ENCODE measurements at regions not wholly inside any gene's neighbourhood (a gene's known extent, or its start where the extent isn't known, plus 50 kb on each side); places are given as distances from the start of the nearest gene placed in this dataset.

DNA sequence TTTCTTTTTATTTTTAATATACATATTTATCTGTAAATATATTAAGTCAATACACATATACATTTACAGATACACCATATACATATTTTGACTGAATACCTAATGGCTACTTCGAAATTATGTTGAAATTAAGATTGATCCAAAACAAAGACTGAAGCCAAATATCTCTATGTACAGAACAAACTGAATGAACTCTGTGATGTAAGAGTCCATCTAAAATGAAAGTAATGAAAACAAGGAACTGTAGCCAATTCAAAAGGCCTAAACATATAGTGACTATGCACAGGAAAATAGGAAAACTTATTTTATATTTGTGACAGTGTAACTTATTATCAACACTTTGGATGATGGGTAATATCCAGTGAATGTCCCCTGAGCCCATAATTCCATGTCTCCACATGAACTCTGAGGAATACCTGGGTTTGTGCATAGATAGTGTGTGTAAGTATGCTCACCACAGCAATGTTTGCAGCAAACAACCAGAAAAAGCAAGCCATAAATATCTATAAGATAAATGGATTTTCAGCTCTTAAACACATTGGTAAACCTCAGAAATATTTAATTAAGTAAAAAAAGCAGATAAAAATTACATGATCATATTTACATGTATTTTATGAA, 517.2 kb upstream of the CDH6 start:
- H3K36me3 ChIP-seq (ENCODE audit: insufficient read depth, low read length): no peaks in the 10 kb centered on the region
- H2AFZ ChIP-seq (ENCODE audit: low read depth, low read length): no peak overlapping the region
- TF ChIP-seq, protein P1, sequence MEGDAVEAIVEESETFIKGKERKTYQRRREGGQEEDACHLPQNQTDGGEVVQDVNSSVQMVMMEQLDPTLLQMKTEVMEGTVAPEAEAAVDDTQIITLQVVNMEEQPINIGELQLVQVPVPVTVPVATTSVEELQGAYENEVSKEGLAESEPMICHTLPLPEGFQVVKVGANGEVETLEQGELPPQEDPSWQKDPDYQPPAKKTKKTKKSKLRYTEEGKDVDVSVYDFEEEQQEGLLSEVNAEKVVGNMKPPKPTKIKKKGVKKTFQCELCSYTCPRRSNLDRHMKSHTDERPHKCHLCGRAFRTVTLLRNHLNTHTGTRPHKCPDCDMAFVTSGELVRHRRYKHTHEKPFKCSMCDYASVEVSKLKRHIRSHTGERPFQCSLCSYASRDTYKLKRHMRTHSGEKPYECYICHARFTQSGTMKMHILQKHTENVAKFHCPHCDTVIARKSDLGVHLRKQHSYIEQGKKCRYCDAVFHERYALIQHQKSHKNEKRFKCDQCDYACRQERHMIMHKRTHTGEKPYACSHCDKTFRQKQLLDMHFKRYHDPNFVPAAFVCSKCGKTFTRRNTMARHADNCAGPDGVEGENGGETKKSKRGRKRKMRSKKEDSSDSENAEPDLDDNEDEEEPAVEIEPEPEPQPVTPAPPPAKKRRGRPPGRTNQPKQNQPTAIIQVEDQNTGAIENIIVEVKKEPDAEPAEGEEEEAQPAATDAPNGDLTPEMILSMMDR (IDR thresholded peaks at IDR 0.05; ENCODE audit: borderline replicate concordance, extremely low read depth, low read length, poor library complexity, severe bottlenecking): no peak
- no peak for TF ChIP-seq EZH2 (IDR thresholded peaks at IDR 0.05; ENCODE audit: borderline replicate concordance, low read depth, low read length, severe bottlenecking)
- H4K20me1 ChIP-seq (ENCODE audit: insufficient read depth, low read length): no peaks in the 10 kb centered on the region
- ATAC-seq (ENCODE audit: insufficient read depth, low read depth) (no peak), DNase-seq (no peak)
- H3K79me2 ChIP-seq (ENCODE audit: insufficient read depth, low read length): no peaks in the 10 kb centered on the region
- H3K27ac ChIP-seq (ENCODE audit: low read length): no peak overlapping the region
- no peaks in the 10 kb centered on the region for H3K27me3 ChIP-seq (ENCODE audit: insufficient read depth, low read length, poor library complexity)
- no peak overlapping the region for H3K4me2 ChIP-seq (ENCODE audit: insufficient read depth, low read length)
- no peak overlapping the region for H3K4me3 ChIP-seq (ENCODE audit: low read depth in 1 of 2, low read length in 2 of 2)
- no peaks in the 10 kb centered on the region for H3K4me1 ChIP-seq (ENCODE audit: insufficient read depth, low read length)
- H3K9ac ChIP-seq (ENCODE audit: low read depth, low read length): no peak overlapping the region
- H3K9me3 ChIP-seq (ENCODE audit: insufficient read depth, low read length, severe bottlenecking): peaks cover 8% of the 10 kb centered on the region

DNA sequence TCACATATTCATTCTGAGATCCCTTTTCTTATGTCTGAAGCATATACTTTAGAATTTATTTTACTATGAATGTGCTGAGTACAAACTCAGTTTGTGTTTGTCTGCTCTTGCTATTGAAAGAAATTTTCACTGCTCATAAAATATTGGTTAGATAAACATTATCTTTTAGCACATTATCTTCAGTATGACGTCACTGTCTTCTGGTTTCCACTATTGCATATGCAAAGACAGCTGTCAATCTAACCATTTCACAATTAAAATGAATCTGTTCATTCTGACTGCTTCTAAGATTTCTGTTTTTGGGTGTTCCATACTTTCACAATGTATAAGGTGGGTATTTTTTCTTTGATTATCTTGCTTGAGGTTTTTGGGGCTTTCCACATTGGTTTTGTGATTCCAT, 526.2 kb upstream of the CDH6 start:
- ATAC-seq (ENCODE audit: insufficient read depth, low read depth) (no peak), DNase-seq (no peak)
- no peaks in the 10 kb centered on the region for H3K27me3 ChIP-seq (ENCODE audit: insufficient read depth, low read length, poor library complexity)
- no peaks in the 10 kb centered on the region for H3K4me1 ChIP-seq (ENCODE audit: insufficient read depth, low read length)
- H3K4me3 ChIP-seq (ENCODE audit: low read depth in 1 of 2, low read length in 2 of 2): no peak overlapping the region
- H4K20me1 ChIP-seq (ENCODE audit: insufficient read depth, low read length): no peaks in the 10 kb centered on the region
- no peak overlapping the region for H3K4me2 ChIP-seq (ENCODE audit: insufficient read depth, low read length)
- H2AFZ ChIP-seq (ENCODE audit: low read depth, low read length): no peak overlapping the region
- H3K9me3 ChIP-seq (ENCODE audit: insufficient read depth, low read length, severe bottlenecking): no peaks in the 10 kb centered on the region
- H3K9ac ChIP-seq (ENCODE audit: low read depth, low read length): no peak overlapping the region
- no peaks in the 10 kb centered on the region for H3K36me3 ChIP-seq (ENCODE audit: insufficient read depth, low read length)
- H3K27ac ChIP-seq (ENCODE audit: low read length): no peak overlapping the region
- TF ChIP-seq EZH2 (IDR thresholded peaks at IDR 0.05; ENCODE audit: borderline replicate concordance, low read depth, low read length, severe bottlenecking): no peak
- TF ChIP-seq, protein P1 (IDR thresholded peaks at IDR 0.05; ENCODE audit: borderline replicate concordance, extremely low read depth, low read length, poor library complexity, severe bottlenecking): no peak
- H3K79me2 ChIP-seq (ENCODE audit: insufficient read depth, low read length): no peaks in the 10 kb centered on the region

DNA sequence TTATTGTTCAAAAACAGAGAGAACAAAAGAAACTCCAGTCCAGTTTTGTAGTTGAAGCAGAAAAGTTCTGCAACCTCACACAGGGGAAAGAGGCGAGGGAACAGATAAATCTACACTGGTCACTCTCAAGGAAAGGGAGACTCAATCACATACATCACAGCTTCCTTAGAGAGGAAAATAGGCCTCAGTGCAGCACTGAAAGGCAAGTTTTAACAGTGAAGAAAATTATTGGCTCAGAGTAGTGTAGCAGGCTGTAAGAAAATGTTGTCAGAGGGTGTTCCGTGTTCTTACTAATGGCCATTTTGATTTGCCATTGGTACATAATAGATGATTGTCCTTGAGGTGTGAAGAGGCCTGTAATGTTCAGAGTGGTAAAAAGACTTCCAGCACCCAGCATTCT, 530.0 kb upstream of the CDH6 start:
- TF ChIP-seq EZH2 (IDR thresholded peaks at IDR 0.05; ENCODE audit: borderline replicate concordance, low read depth, low read length, severe bottlenecking): no peak
- TF ChIP-seq, protein P1 (IDR thresholded peaks at IDR 0.05; ENCODE audit: borderline replicate concordance, extremely low read depth, low read length, poor library complexity, severe bottlenecking): no peak
- Histone ChIP-seq H3K4me3 (ENCODE audit: low read depth in 1 of 2, low read length in 2 of 2) (no peak overlapping the region), H3K79me2 (ENCODE audit: insufficient read depth, low read length) (no peaks in the 10 kb centered on the region), H3K27ac (ENCODE audit: low read length) (no peak overlapping the region), H3K4me1 (ENCODE audit: insufficient read depth, low read length) (no peaks in the 10 kb centered on the region), H3K27me3 (ENCODE audit: insufficient read depth, low read length, poor library complexity) (no peaks in the 10 kb centered on the region), H4K20me1 (ENCODE audit: insufficient read depth, low read length) (no peaks in the 10 kb centered on the region), H3K9ac (ENCODE audit: low read depth, low read length) (no peak overlapping the region), H3K4me2 (ENCODE audit: insufficient read depth, low read length) (no peak overlapping the region), H3K36me3 (ENCODE audit: insufficient read depth, low read length) (no peaks in the 10 kb centered on the region), H2AFZ (ENCODE audit: low read depth, low read length) (no peak overlapping the region), H3K9me3 (ENCODE audit: insufficient read depth, low read length, severe bottlenecking) (no peaks in the 10 kb centered on the region)
- no peak for DNase-seq
- ATAC-seq (ENCODE audit: insufficient read depth, low read depth): no peak

Measured in DND-41 (cell line).